ENCODE measurements at regions not wholly inside any gene's neighbourhood (a gene's known extent, or its start where the extent isn't known, plus 50 kb on each side); places are given as distances from the start of the nearest gene placed in this dataset.

DNA sequence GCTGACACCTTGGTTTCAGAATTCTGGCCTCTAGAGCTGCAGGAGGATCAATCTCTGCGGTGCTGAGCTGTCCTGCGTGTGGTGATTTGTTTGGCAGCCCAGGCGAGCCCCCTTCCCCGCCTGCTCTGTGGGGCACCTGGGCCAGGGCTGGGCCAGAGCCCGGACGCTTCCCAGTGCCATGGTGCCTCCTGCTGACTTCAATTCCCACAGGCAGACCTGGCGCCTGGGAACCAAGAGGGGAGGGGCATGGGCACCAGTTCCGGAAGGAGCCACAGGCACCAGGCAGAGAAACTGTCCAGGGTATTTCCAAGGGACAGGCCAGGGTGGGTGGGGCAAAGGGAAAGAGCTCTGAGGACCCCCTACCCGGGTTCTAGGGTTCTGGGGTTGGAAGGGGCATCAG is 197.8 kb downstream of the CTTN start:
- TF ChIP-seq, protein P1, sequence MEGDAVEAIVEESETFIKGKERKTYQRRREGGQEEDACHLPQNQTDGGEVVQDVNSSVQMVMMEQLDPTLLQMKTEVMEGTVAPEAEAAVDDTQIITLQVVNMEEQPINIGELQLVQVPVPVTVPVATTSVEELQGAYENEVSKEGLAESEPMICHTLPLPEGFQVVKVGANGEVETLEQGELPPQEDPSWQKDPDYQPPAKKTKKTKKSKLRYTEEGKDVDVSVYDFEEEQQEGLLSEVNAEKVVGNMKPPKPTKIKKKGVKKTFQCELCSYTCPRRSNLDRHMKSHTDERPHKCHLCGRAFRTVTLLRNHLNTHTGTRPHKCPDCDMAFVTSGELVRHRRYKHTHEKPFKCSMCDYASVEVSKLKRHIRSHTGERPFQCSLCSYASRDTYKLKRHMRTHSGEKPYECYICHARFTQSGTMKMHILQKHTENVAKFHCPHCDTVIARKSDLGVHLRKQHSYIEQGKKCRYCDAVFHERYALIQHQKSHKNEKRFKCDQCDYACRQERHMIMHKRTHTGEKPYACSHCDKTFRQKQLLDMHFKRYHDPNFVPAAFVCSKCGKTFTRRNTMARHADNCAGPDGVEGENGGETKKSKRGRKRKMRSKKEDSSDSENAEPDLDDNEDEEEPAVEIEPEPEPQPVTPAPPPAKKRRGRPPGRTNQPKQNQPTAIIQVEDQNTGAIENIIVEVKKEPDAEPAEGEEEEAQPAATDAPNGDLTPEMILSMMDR (IDR thresholded peaks at IDR 0.05) = no peak
- no peak for TF ChIP-seq POLR2A (IDR thresholded peaks at IDR 0.05)
